Liver (tissue), 3 donors: ENCODE measurements at regions not wholly inside any gene's neighbourhood (a gene's known extent, or its start where the extent isn't known, plus 50 kb on each side); places are given as distances from the start of the nearest gene placed in this dataset.

Experiments
- EGR1 ChIP-seq, 2 donors: IDR thresholded peaks; 2 replicates each; pipeline ENCODE4 v1.6.1; 2016 to 2018; ENCODE audit warnings: antibody characterized with exemption in 2 of 2, low read depth in 2 of 2
- FOXA1 ChIP-seq: IDR thresholded peaks from 2 replicates; pipeline ENCODE4 v1.6.1; 2016; ENCODE audit warnings: antibody characterized with exemption
- HNF4A ChIP-seq, 2 donors: conservative IDR thresholded peaks; 2 replicates each; pipeline ENCODE4 v1.6.1; 2016; ENCODE audit warnings: antibody characterized with exemption in 2 of 2, mild to moderate bottlenecking in 2 of 2
- JUND ChIP-seq, 2 donors: IDR thresholded peaks; 2 replicates each; pipeline ENCODE4 v1.6.1; 2016; ENCODE audit warnings: antibody characterized with exemption in 2 of 2
- RAD21 ChIP-seq, 2 donors: IDR thresholded peaks; 2 replicates each; pipeline ENCODE4 v1.6.1; 2016; ENCODE audit warnings: antibody characterized with exemption in 2 of 2, mild to moderate bottlenecking in 2 of 2
- RXRA ChIP-seq, 2 donors: IDR thresholded peaks; 2 replicates each; pipeline ENCODE4 v1.6.1; 2017 to 2018; ENCODE audit warnings: antibody characterized with exemption in 2 of 2, mild to moderate bottlenecking in 1 of 2
- SP1 ChIP-seq: IDR thresholded peaks from 2 replicates; pipeline ENCODE4 v1.6.1; 2018; ENCODE audit warnings: antibody characterized with exemption, mild to moderate bottlenecking
- TAF1 ChIP-seq: conservative IDR thresholded peaks from 2 replicates; pipeline ENCODE4 v1.6.1; 2016; ENCODE audit warnings: antibody characterized with exemption, mild to moderate bottlenecking
- YY1 ChIP-seq: IDR thresholded peaks from 2 replicates; pipeline ENCODE4 v1.6.1; 2016; ENCODE audit warnings: antibody characterized with exemption, mild to moderate bottlenecking
- TF ChIP-seq, protein P1 (sequence below): fragments of 150-350 bp; IDR thresholded peaks from 2 replicates; pipeline ENCODE4 v1.5.1; 2017; ENCODE audit warnings: improper control_type of control experiment, low read depth, low read length; ENCODE audit not compliant: missing input control
- TF ChIP-seq, protein P2 (sequence below): IDR thresholded peaks from 2 replicates; pipeline ENCODE4 v1.6.1; 2016; ENCODE audit warnings: antibody characterized with exemption
- TF ChIP-seq, protein P3 (sequence below): IDR thresholded peaks from 2 replicates; pipeline ENCODE4 v1.6.1; 2016; ENCODE audit warnings: antibody characterized with exemption, mild to moderate bottlenecking
- TF ChIP-seq, protein P4 (sequence below): IDR thresholded peaks from 2 replicates; pipeline ENCODE4 v1.6.1; 2016; ENCODE audit warnings: antibody characterized with exemption
- TF ChIP-seq, protein P5 (sequence below): IDR thresholded peaks from 2 replicates; pipeline ENCODE4 v1.6.1; 2016; ENCODE audit warnings: antibody characterized with exemption
- donor health status: healthy.
- donor health status: healthy.

DNA sequence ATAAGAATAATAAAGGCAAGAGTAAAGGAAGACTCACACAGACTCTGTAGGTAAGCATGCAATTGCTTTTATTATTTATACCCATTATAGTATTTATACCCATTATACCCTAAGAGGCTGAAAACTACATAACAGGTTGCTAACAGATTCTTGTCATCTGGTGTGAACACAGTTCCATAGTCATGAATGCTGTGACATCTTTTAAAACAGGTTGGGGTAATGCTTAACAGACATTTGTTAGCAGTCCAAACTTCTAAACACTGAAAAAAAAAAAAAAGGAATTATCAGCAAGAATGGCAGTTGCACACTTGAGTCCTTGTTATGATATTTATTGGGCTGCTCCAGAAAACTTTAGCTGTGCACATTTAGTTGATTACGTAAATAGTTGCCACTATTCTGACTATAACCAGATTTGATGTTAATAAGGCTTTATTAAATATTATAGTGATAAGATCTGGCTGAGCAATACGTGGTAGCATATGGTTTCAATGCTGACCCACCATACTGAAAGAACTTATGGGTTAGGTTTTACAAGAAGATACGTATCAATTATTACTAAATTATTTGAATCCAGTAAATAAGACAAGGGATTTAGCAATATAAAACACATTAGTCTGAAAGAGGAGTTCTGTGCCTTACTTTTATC, 888.8 kb downstream of the LRRTM4 start:
- TF ChIP-seq, protein P1, sequence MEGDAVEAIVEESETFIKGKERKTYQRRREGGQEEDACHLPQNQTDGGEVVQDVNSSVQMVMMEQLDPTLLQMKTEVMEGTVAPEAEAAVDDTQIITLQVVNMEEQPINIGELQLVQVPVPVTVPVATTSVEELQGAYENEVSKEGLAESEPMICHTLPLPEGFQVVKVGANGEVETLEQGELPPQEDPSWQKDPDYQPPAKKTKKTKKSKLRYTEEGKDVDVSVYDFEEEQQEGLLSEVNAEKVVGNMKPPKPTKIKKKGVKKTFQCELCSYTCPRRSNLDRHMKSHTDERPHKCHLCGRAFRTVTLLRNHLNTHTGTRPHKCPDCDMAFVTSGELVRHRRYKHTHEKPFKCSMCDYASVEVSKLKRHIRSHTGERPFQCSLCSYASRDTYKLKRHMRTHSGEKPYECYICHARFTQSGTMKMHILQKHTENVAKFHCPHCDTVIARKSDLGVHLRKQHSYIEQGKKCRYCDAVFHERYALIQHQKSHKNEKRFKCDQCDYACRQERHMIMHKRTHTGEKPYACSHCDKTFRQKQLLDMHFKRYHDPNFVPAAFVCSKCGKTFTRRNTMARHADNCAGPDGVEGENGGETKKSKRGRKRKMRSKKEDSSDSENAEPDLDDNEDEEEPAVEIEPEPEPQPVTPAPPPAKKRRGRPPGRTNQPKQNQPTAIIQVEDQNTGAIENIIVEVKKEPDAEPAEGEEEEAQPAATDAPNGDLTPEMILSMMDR, result no peak
- TF ChIP-seq JUND (IDR thresholded peaks at IDR 0.05), result no peak
- TF ChIP-seq SP1, result no peak
- no peak for TF ChIP-seq TAF1
- TF ChIP-seq, protein P2, sequence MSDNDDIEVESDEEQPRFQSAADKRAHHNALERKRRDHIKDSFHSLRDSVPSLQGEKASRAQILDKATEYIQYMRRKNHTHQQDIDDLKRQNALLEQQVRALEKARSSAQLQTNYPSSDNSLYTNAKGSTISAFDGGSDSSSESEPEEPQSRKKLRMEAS, result no peak
- TF ChIP-seq, protein P3, sequence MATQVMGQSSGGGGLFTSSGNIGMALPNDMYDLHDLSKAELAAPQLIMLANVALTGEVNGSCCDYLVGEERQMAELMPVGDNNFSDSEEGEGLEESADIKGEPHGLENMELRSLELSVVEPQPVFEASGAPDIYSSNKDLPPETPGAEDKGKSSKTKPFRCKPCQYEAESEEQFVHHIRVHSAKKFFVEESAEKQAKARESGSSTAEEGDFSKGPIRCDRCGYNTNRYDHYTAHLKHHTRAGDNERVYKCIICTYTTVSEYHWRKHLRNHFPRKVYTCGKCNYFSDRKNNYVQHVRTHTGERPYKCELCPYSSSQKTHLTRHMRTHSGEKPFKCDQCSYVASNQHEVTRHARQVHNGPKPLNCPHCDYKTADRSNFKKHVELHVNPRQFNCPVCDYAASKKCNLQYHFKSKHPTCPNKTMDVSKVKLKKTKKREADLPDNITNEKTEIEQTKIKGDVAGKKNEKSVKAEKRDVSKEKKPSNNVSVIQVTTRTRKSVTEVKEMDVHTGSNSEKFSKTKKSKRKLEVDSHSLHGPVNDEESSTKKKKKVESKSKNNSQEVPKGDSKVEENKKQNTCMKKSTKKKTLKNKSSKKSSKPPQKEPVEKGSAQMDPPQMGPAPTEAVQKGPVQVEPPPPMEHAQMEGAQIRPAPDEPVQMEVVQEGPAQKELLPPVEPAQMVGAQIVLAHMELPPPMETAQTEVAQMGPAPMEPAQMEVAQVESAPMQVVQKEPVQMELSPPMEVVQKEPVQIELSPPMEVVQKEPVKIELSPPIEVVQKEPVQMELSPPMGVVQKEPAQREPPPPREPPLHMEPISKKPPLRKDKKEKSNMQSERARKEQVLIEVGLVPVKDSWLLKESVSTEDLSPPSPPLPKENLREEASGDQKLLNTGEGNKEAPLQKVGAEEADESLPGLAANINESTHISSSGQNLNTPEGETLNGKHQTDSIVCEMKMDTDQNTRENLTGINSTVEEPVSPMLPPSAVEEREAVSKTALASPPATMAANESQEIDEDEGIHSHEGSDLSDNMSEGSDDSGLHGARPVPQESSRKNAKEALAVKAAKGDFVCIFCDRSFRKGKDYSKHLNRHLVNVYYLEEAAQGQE, result no peak
- TF ChIP-seq RAD21 (IDR thresholded peaks at IDR 0.05), result no peak
- TF ChIP-seq, protein P4, sequence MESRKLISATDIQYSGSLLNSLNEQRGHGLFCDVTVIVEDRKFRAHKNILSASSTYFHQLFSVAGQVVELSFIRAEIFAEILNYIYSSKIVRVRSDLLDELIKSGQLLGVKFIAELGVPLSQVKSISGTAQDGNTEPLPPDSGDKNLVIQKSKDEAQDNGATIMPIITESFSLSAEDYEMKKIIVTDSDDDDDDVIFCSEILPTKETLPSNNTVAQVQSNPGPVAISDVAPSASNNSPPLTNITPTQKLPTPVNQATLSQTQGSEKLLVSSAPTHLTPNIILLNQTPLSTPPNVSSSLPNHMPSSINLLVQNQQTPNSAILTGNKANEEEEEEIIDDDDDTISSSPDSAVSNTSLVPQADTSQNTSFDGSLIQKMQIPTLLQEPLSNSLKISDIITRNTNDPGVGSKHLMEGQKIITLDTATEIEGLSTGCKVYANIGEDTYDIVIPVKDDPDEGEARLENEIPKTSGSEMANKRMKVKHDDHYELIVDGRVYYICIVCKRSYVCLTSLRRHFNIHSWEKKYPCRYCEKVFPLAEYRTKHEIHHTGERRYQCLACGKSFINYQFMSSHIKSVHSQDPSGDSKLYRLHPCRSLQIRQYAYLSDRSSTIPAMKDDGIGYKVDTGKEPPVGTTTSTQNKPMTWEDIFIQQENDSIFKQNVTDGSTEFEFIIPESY, result no peak
- TF ChIP-seq HNF4A (conservative IDR thresholded peaks at IDR 0.05), result no peak
- TF ChIP-seq YY1, result no peak
- TF ChIP-seq RXRA (IDR thresholded peaks at IDR 0.05), result no peak
- no peak for TF ChIP-seq FOXA1
- TF ChIP-seq, protein P5, sequence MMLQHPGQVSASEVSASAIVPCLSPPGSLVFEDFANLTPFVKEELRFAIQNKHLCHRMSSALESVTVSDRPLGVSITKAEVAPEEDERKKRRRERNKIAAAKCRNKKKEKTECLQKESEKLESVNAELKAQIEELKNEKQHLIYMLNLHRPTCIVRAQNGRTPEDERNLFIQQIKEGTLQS, result no peak
- TF ChIP-seq EGR1 (IDR thresholded peaks at IDR 0.05; ENCODE audit: low read depth in 2 of 2), result no peak
